ENCODE measurements at regions not wholly inside any gene's neighbourhood (a gene's known extent, or its start where the extent isn't known, plus 50 kb on each side); places are given as distances from the start of the nearest gene placed in this dataset.

DNA sequence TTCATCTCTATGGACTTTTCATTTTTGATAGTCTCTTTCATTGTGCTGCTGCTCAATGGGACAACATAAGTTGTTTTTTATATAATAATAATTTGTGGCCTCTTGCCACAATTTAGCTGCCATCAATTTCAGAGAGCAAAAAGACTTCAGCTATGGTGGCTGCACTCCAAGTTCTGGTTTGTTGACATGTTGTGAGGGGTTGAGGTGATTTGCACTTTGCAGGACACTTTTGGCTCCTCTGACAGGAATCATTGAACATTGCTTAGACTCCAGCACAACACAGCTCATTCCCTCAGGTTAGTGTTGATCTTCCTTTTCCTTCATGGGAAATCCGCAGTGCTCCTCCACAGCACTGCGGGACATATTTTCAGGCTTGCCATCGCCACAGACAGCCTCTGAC, 725.4 kb upstream of the TSPY4 start:
- TF ChIP-seq, protein P1, sequence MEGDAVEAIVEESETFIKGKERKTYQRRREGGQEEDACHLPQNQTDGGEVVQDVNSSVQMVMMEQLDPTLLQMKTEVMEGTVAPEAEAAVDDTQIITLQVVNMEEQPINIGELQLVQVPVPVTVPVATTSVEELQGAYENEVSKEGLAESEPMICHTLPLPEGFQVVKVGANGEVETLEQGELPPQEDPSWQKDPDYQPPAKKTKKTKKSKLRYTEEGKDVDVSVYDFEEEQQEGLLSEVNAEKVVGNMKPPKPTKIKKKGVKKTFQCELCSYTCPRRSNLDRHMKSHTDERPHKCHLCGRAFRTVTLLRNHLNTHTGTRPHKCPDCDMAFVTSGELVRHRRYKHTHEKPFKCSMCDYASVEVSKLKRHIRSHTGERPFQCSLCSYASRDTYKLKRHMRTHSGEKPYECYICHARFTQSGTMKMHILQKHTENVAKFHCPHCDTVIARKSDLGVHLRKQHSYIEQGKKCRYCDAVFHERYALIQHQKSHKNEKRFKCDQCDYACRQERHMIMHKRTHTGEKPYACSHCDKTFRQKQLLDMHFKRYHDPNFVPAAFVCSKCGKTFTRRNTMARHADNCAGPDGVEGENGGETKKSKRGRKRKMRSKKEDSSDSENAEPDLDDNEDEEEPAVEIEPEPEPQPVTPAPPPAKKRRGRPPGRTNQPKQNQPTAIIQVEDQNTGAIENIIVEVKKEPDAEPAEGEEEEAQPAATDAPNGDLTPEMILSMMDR (conservative IDR thresholded peaks at IDR 0.05; ENCODE audit: low read depth in 2 of 2) = no peak
- TF ChIP-seq EZH2 (IDR thresholded peaks at IDR 0.05; ENCODE audit: low read depth, unreplicated experiment) (no peak), CREB1 (CRISPR knock-in tag; IDR thresholded peaks at IDR 0.05; ENCODE audit: low read depth) (no peak), POLR2AphosphoS5 (IDR thresholded peaks at IDR 0.05; ENCODE audit: low read depth) (no peak), ETS1 (IDR thresholded peaks at IDR 0.05) (no peak), STAT1 (IDR thresholded peaks at IDR 0.05; ENCODE audit: unreplicated experiment) (no peak), ZNF331 (CRISPR knock-in tag; IDR thresholded peaks at IDR 0.05; ENCODE audit: low read depth) (no peak), NANOG (IDR thresholded peaks at IDR 0.05; ENCODE audit: borderline replicate concordance) (no peak), EZH2phosphoT487 (IDR thresholded peaks at IDR 0.05; ENCODE audit: unreplicated experiment) (no peak)
- TF ChIP-seq, protein P2, sequence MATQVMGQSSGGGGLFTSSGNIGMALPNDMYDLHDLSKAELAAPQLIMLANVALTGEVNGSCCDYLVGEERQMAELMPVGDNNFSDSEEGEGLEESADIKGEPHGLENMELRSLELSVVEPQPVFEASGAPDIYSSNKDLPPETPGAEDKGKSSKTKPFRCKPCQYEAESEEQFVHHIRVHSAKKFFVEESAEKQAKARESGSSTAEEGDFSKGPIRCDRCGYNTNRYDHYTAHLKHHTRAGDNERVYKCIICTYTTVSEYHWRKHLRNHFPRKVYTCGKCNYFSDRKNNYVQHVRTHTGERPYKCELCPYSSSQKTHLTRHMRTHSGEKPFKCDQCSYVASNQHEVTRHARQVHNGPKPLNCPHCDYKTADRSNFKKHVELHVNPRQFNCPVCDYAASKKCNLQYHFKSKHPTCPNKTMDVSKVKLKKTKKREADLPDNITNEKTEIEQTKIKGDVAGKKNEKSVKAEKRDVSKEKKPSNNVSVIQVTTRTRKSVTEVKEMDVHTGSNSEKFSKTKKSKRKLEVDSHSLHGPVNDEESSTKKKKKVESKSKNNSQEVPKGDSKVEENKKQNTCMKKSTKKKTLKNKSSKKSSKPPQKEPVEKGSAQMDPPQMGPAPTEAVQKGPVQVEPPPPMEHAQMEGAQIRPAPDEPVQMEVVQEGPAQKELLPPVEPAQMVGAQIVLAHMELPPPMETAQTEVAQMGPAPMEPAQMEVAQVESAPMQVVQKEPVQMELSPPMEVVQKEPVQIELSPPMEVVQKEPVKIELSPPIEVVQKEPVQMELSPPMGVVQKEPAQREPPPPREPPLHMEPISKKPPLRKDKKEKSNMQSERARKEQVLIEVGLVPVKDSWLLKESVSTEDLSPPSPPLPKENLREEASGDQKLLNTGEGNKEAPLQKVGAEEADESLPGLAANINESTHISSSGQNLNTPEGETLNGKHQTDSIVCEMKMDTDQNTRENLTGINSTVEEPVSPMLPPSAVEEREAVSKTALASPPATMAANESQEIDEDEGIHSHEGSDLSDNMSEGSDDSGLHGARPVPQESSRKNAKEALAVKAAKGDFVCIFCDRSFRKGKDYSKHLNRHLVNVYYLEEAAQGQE (IDR thresholded peaks at IDR 0.05; ENCODE audit: unreplicated experiment) = no peak
- TF ChIP-seq, protein P3, sequence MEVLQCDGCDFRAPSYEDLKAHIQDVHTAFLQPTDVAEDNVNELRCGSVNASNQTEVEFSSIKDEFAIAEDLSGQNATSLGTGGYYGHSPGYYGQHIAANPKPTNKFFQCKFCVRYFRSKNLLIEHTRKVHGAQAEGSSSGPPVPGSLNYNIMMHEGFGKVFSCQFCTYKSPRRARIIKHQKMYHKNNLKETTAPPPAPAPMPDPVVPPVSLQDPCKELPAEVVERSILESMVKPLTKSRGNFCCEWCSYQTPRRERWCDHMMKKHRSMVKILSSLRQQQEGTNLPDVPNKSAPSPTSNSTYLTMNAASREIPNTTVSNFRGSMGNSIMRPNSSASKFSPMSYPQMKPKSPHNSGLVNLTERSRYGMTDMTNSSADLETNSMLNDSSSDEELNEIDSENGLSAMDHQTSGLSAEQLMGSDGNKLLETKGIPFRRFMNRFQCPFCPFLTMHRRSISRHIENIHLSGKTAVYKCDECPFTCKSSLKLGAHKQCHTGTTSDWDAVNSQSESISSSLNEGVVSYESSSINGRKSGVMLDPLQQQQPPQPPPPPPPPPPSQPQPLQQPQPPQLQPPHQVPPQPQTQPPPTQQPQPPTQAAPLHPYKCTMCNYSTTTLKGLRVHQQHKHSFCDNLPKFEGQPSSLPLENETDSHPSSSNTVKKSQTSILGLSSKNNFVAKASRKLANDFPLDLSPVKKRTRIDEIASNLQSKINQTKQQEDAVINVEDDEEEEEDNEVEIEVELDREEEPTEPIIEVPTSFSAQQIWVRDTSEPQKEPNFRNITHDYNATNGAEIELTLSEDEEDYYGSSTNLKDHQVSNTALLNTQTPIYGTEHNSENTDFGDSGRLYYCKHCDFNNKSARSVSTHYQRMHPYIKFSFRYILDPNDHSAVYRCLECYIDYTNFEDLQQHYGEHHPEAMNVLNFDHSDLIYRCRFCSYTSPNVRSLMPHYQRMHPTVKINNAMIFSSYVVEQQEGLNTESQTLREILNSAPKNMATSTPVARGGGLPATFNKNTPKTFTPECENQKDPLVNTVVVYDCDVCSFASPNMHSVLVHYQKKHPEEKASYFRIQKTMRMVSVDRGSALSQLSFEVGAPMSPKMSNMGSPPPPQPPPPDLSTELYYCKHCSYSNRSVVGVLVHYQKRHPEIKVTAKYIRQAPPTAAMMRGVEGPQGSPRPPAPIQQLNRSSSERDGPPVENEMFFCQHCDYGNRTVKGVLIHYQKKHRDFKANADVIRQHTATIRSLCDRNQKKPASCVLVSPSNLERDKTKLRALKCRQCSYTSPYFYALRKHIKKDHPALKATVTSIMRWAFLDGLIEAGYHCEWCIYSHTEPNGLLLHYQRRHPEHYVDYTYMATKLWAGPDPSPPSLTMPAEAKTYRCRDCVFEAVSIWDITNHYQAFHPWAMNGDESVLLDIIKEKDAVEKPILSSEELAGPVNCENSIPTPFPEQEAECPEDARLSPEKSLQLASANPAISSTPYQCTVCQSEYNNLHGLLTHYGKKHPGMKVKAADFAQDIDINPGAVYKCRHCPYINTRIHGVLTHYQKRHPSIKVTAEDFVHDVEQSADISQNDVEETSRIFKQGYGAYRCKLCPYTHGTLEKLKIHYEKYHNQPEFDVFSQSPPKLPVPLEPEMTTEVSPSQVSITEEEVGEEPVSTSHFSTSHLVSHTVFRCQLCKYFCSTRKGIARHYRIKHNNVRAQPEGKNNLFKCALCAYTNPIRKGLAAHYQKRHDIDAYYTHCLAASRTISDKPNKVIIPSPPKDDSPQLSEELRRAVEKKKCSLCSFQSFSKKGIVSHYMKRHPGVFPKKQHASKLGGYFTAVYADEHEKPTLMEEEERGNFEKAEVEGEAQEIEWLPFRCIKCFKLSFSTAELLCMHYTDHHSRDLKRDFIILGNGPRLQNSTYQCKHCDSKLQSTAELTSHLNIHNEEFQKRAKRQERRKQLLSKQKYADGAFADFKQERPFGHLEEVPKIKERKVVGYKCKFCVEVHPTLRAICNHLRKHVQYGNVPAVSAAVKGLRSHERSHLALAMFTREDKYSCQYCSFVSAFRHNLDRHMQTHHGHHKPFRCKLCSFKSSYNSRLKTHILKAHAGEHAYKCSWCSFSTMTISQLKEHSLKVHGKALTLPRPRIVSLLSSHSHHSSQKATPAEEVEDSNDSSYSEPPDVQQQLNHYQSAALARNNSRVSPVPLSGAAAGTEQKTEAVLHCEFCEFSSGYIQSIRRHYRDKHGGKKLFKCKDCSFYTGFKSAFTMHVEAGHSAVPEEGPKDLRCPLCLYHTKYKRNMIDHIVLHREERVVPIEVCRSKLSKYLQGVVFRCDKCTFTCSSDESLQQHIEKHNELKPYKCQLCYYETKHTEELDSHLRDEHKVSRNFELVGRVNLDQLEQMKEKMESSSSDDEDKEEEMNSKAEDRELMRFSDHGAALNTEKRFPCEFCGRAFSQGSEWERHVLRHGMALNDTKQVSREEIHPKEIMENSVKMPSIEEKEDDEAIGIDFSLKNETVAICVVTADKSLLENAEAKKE (CRISPR knock-in tag; IDR thresholded peaks at IDR 0.05) = no peak
